CD8-positive, alpha-beta memory T cell (primary cell): ENCODE measurements at regions not wholly inside any gene's neighbourhood (a gene's known extent, or its start where the extent isn't known, plus 50 kb on each side); places are given as distances from the start of the nearest gene placed in this dataset.
"Not testable (repeated sequence)": the region's sequence is repeated elsewhere in the genome, so short reads cannot be mapped to it uniquely, and the experiment has no call there.

Experiments used
- CTCF ChIA-PET: fragments of 350-600 bp; sonication (Branson Sonifier 250); formaldehyde crosslinking; loops from one replicate; lab custom pipeline; 2021; ENCODE audit warnings: antibody characterized with exemption; lab: Charles Lee
- POLR2A ChIA-PET: fragments of 350-600 bp; sonication (Branson Sonifier 250); formaldehyde crosslinking; loops from one replicate; lab custom pipeline; 2021; ENCODE audit warnings: antibody characterized with exemption; lab: Charles Lee
- DNase-seq, 5 donors: peaks; one replicate each; pipeline versions ENCODE4 v3.0.0 to v3.0.0-alpha.2; 2020 to 2022; ENCODE audit warnings: mixed read lengths in 1 of 5
- H3K27ac ChIP-seq: one replicate; pipeline ENCODE4 v1.7.0; 2013; ENCODE audit warnings: low read depth, mild to moderate bottlenecking, low read length, moderate library complexity
- H3K27me3 ChIP-seq: 2 replicates; pipeline ENCODE4 v1.7.0; 2013; ENCODE audit warnings: low read length, mild to moderate bottlenecking; ENCODE audit not compliant: insufficient read depth, poor library complexity, severe bottlenecking
- H3K36me3 ChIP-seq: 2 replicates; pipeline ENCODE4 v1.7.0; 2013; ENCODE audit warnings: mild to moderate bottlenecking, low read length, moderate library complexity; ENCODE audit not compliant: insufficient read depth
- H3K4me1 ChIP-seq: 2 replicates; pipeline ENCODE4 v1.7.0; 2013; ENCODE audit warnings: mild to moderate bottlenecking, low read length, moderate library complexity; ENCODE audit not compliant: insufficient read depth
- H3K4me3 ChIP-seq: 2 replicates; pipeline ENCODE4 v1.7.0; 2013; ENCODE audit warnings: mild to moderate bottlenecking, low read length
- H3K9me3 ChIP-seq: 2 replicates; pipeline ENCODE4 v1.7.0; 2013; ENCODE audit warnings: mild to moderate bottlenecking, low read length
- H3K27ac Mint-ChIP-seq, 8 donors: one replicate each; pipeline ENCODE4 v1.8.0; 2020 to 2021; ENCODE audit warnings: mixed read lengths in 8 of 8, mild to moderate bottlenecking in 6 of 8, inconsistent platforms in 3 of 8, moderate library complexity in 3 of 8
- H3K27me3 Mint-ChIP-seq, 2 donors: one replicate each; pipeline ENCODE4 v1.8.0; 2020 to 2021; ENCODE audit warnings: mixed read lengths in 2 of 2, mild to moderate bottlenecking in 1 of 2, moderate library complexity in 1 of 2
- H3K36me3 Mint-ChIP-seq, 3 donors: one replicate each; pipeline ENCODE4 v1.8.0; 2020 to 2021; ENCODE audit warnings: mixed read lengths in 3 of 3, inconsistent platforms in 1 of 3, mild to moderate bottlenecking in 1 of 3
- H3K4me1 Mint-ChIP-seq, 3 donors: one replicate each; pipeline ENCODE4 v1.8.0; 2020 to 2021; ENCODE audit warnings: mixed read lengths in 3 of 3, inconsistent platforms in 1 of 3, mild to moderate bottlenecking in 1 of 3
- H3K4me3 Mint-ChIP-seq, 7 donors: one replicate each; pipeline ENCODE4 v1.8.0; 2020 to 2021; ENCODE audit warnings: mixed read lengths in 7 of 7, mild to moderate bottlenecking in 6 of 7, moderate library complexity in 4 of 7, inconsistent platforms in 2 of 7
- H3K9me3 Mint-ChIP-seq, 5 donors: one replicate each; pipeline ENCODE4 v1.8.0; 2020 to 2022; ENCODE audit warnings: mixed read lengths in 5 of 5, mild to moderate bottlenecking in 3 of 5, moderate library complexity in 2 of 5, inconsistent platforms in 1 of 5

GRCh38 chr9:89695441-89695891 is 90.7 kb downstream of the GADD45G start:
- H3K9me3 Mint-ChIP-seq = no peaks in the 10 kb centered on the region
- H3K36me3 ChIP-seq = no peaks in the 10 kb centered on the region
- H3K4me3 Mint-ChIP-seq = no peak overlapping the region
- no peak overlapping the region for H3K27ac Mint-ChIP-seq
- no peaks in the 10 kb centered on the region for H3K9me3 ChIP-seq
- H3K27me3 Mint-ChIP-seq = peaks cover 0 to 5% of the 10 kb centered on the region in 2 donors
- DNase-seq = no peak
- H3K27me3 ChIP-seq = no peaks in the 10 kb centered on the region
- peaks cover under 1 to 15% (median 11%) of the 10 kb centered on the region in 3 donors for H3K4me1 Mint-ChIP-seq
- ChIA-PET POLR2A (no interaction called here), CTCF (no interaction called here)
- no peak overlapping the region for H3K4me3 ChIP-seq
- no peaks in the 10 kb centered on the region for H3K4me1 ChIP-seq
- H3K27ac ChIP-seq = no peak overlapping the region
- no peaks in the 10 kb centered on the region for H3K36me3 Mint-ChIP-seq

- DNase-seq, H3K27ac Mint-ChIP-seq, H3K27ac ChIP-seq, POLR2A ChIA-PET, H3K4me3 Mint-ChIP-seq, H3K36me3 ChIP-seq, H3K27me3 Mint-ChIP-seq, H3K27me3 ChIP-seq, H3K9me3 Mint-ChIP-seq, H3K36me3 Mint-ChIP-seq, H3K4me3 ChIP-seq, CTCF ChIA-PET, H3K4me1 ChIP-seq, H3K9me3 ChIP-seq: not testable (repeated sequence)
- peaks cover under 1 to 13% (median 10%) of the 10 kb centered on the region in 3 donors for H3K4me1 Mint-ChIP-seq
Observed at GRCh38 chr9:89695979-89696378, 91.2 kb downstream of the GADD45G start.

GRCh38 chr9:89696780-89697179 is 92.0 kb downstream of the GADD45G start:
- CTCF ChIA-PET = no interaction called here
- Histone ChIP-seq H3K4me3 (no peak overlapping the region), H3K36me3 (no peaks in the 10 kb centered on the region), H3K9me3 (no peaks in the 10 kb centered on the region), H3K27me3 (no peaks in the 10 kb centered on the region), H3K4me1 (peaks cover 11% of the 10 kb centered on the region), H3K27ac (no peak overlapping the region)
- POLR2A ChIA-PET = no interaction called here
- no peak overlapping the region for H3K4me3 Mint-ChIP-seq
- H3K4me1 Mint-ChIP-seq = peaks cover 6 to 16% (median 15%) of the 10 kb centered on the region in 3 donors
- H3K27me3 Mint-ChIP-seq = peaks cover 0 to 6% of the 10 kb centered on the region in 2 donors
- DNase-seq = no peak
- H3K36me3 Mint-ChIP-seq = no peaks in the 10 kb centered on the region
- no peak overlapping the region for H3K27ac Mint-ChIP-seq
- no peaks in the 10 kb centered on the region for H3K9me3 Mint-ChIP-seq

- H3K4me3 Mint-ChIP-seq = no peak overlapping the region
- peaks cover 0 to 6% of the 10 kb centered on the region in 2 donors for H3K27me3 Mint-ChIP-seq
- no peak for DNase-seq
- Histone ChIP-seq H3K27me3 (no peaks in the 10 kb centered on the region), H3K27ac (no peak overlapping the region), H3K4me3 (no peak overlapping the region), H3K36me3 (no peaks in the 10 kb centered on the region), H3K9me3 (no peaks in the 10 kb centered on the region), H3K4me1 (peaks cover 15% of the 10 kb centered on the region)
- ChIA-PET POLR2A (no interaction called here), CTCF (no interaction called here)
- peak overlapping the region in 1 of 8 donors; percentile 17 for H3K27ac Mint-ChIP-seq
- H3K36me3 Mint-ChIP-seq = no peaks in the 10 kb centered on the region
- H3K9me3 Mint-ChIP-seq = no peaks in the 10 kb centered on the region
- peaks cover 8 to 15% (median 15%) of the 10 kb centered on the region in 3 donors for H3K4me1 Mint-ChIP-seq
Observed at GRCh38 chr9:89697553-89697952, 92.7 kb downstream of the GADD45G start.

GRCh38 chr9:89698411-89699005 is 93.7 kb downstream of the GADD45G start:
- Mint-ChIP-seq H3K9me3 (no peaks in the 10 kb centered on the region), H3K4me3 (no peak overlapping the region), H3K27ac (no peak overlapping the region), H3K4me1 (peaks cover 8 to 15% (median 15%) of the 10 kb centered on the region in 3 donors), H3K36me3 (no peaks in the 10 kb centered on the region), H3K27me3 (peaks cover 0 to 5% of the 10 kb centered on the region in 2 donors)
- Histone ChIP-seq H3K36me3 (no peaks in the 10 kb centered on the region), H3K27ac (no peak overlapping the region), H3K4me3 (no peak overlapping the region), H3K4me1 (peaks cover 15% of the 10 kb centered on the region), H3K27me3 (no peaks in the 10 kb centered on the region), H3K9me3 (no peaks in the 10 kb centered on the region)
- no peak for DNase-seq
- POLR2A ChIA-PET = no interaction called here
- CTCF ChIA-PET = no interaction called here

GRCh38 chr9:89699646-89700045 is 94.8 kb downstream of the GADD45G start:
- no peak overlapping the region for H3K4me3 Mint-ChIP-seq
- H3K9me3 ChIP-seq = no peaks in the 10 kb centered on the region

GRCh38 chr9:89701221-89701798 is 96.5 kb downstream of the GADD45G start:
- Histone ChIP-seq H3K9me3 (no peaks in the 10 kb centered on the region), H3K27ac (no peak overlapping the region), H3K27me3 (no peaks in the 10 kb centered on the region), H3K4me3 (peak overlapping the region; percentile 31), H3K4me1 (peaks cover 15% of the 10 kb centered on the region), H3K36me3 (no peaks in the 10 kb centered on the region)
- Mint-ChIP-seq H3K4me1 (peaks cover 8 to 15% (median 15%) of the 10 kb centered on the region in 3 donors), H3K4me3 (peak overlapping the region in 6 of 7 donors; percentile 38 to 60 (median 54)), H3K9me3 (no peaks in the 10 kb centered on the region), H3K36me3 (no peaks in the 10 kb centered on the region), H3K27me3 (peaks cover 0 to 3% of the 10 kb centered on the region in 2 donors), H3K27ac (peak overlapping the region in 5 of 8 donors; percentile 18 to 63 (median 52))
- DNase-seq = peak; percentile 21 to 66 (median 47)
- CTCF ChIA-PET = interaction anchor here (1.0 kb wide), 1 partner anchor 9 kb away, joined by 4 read pairs; no protein-coding TSS in a partner anchor
- POLR2A ChIA-PET = interaction anchor here (0.8 kb wide), 1 partner anchor 37 kb away, joined by 3 read pairs; no protein-coding TSS in a partner anchor

More at GRCh38 chr9:89699646-89700045, 94.8 kb downstream of the GADD45G start:
- H3K36me3 ChIP-seq = no peaks in the 10 kb centered on the region
- Mint-ChIP-seq H3K27me3 (peaks cover 0 to 5% of the 10 kb centered on the region in 2 donors), H3K27ac (peak overlapping the region in 2 of 8 donors; percentile 41 to 78), H3K9me3 (no peaks in the 10 kb centered on the region), H3K36me3 (no peaks in the 10 kb centered on the region), H3K4me1 (peaks cover 8 to 15% (median 15%) of the 10 kb centered on the region in 3 donors)
- peaks cover 15% of the 10 kb centered on the region for H3K4me1 ChIP-seq
- no peak for DNase-seq
- H3K27me3 ChIP-seq = no peaks in the 10 kb centered on the region
- CTCF ChIA-PET = no interaction called here
- H3K27ac ChIP-seq = no peak overlapping the region
- no peak overlapping the region for H3K4me3 ChIP-seq
- POLR2A ChIA-PET = no interaction called here

- POLR2A ChIA-PET = no interaction called here
- no peak overlapping the region for H3K4me3 ChIP-seq
- no peaks in the 10 kb centered on the region for H3K36me3 Mint-ChIP-seq
- H3K27ac ChIP-seq = no peak overlapping the region
- peaks cover 15% of the 10 kb centered on the region for H3K4me1 ChIP-seq
- H3K9me3 Mint-ChIP-seq = no peaks in the 10 kb centered on the region
- H3K27me3 Mint-ChIP-seq = peaks cover 0 to 3% of the 10 kb centered on the region in 2 donors
- CTCF ChIA-PET = interaction anchor here (1.4 kb wide), 1 partner anchor 11 kb away, joined by 4 read pairs; no protein-coding TSS in a partner anchor
- H3K4me1 Mint-ChIP-seq = peaks cover 8 to 15% (median 15%) of the 10 kb centered on the region in 3 donors
- no peaks in the 10 kb centered on the region for H3K9me3 ChIP-seq
- no peaks in the 10 kb centered on the region for H3K36me3 ChIP-seq
- H3K27ac Mint-ChIP-seq = no peak overlapping the region
- H3K4me3 Mint-ChIP-seq = peak overlapping the region in 1 of 7 donors; percentile 42
- DNase-seq = no peak
- no peaks in the 10 kb centered on the region for H3K27me3 ChIP-seq
Observed at GRCh38 chr9:89702401-89702800, 97.6 kb downstream of the GADD45G start.
